Anterior cingulate cortex (tissue), 58 donors: ENCODE measurements at regions not wholly inside any gene's neighbourhood (a gene's known extent, or its start where the extent isn't known, plus 50 kb on each side); places are given as distances from the start of the nearest gene placed in this dataset.
"Not testable (repeated sequence)": the region's sequence is repeated elsewhere in the genome, so short reads cannot be mapped to it uniquely, and the experiment has no call there.

ENCODE experiments used
- DNase-seq, 58 donors: peaks; one replicate each; lab custom pipeline; 2025; lab: John Stamatoyannopoulos, UW

DNA sequence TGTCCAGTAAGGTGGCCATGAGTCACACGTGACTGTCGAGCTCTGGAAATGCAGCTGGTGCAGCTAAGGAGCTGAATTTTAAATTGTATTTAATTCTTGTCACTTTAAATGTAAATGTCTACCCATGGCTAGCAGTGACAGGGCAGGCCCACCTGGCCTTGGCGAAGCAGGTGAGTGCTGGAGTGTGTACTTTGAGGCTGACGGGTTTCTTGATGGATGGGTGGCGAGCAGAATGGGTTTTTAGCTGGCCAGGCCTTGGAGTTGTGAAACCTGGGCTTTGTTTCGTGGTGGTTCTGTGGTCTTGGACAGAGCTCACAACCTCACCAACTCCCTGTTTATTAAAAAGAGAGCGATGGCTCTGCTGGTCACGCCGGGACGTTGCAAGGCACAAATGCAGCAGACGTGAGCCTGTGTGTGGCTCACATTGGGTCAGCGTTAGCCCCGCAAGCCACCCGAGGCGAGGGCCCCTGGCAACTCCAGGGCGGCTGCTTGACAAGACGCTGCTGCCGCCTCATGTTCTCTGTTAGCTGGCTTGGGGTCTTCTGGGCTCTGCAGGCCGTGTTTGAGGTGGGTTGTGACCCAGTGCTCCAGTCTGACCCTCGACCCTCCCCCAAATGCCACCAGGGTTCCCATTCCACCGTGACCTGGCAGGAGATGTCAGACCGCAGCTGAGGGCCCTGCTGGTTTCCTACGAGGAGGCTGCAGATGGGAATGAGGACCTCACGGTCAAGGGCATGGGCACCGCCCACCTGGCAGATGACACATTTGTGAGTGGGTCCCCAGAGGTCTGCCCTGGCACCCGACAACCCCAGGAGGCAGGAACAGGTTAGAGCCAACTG lies 184.1 kb upstream of the ZNF469 start:
- not testable (repeated sequence) for DNase-seq

DNA sequence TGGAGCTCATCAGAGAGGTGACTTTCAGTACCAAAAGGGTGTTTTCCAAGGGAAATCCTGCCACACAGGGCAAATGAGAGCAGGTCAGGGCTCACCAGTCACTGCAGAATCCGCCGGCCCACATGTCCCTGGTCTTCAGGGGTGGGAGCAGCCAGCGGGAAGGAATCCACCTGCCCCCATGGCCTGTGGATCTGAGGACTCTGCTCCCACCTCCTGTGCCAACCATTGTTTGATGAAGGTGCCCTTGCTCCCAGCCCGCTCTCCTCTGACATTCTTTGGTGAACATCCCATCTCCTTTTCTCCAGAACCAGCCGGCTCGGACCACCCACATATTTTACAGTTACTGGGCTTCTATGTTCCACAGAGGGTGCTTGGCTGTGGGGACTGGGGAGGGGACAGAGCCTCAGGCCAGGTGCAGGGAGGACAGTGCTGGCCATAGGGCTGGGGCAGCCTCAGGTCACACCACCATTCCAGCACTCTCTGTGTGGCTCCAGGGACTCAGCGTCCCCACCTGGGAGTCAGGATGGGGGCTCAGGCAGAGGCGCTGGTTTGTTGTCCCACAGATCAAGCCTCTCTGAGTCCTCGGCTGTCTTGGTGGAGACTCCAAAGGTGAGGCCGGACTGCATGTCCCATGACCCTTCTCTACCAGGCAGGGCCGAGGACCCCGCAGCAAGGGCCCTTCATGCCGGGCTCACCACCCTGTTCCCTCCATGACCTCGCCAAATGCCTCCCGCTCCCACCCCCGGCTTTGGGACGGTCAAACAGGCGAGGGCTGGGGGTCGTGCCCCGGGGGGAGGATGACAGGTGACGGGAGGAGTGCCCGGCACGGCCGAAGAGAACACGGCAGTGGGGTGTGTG lies 183.2 kb upstream of the ZNF469 start:
- not testable (repeated sequence) for DNase-seq

DNA sequence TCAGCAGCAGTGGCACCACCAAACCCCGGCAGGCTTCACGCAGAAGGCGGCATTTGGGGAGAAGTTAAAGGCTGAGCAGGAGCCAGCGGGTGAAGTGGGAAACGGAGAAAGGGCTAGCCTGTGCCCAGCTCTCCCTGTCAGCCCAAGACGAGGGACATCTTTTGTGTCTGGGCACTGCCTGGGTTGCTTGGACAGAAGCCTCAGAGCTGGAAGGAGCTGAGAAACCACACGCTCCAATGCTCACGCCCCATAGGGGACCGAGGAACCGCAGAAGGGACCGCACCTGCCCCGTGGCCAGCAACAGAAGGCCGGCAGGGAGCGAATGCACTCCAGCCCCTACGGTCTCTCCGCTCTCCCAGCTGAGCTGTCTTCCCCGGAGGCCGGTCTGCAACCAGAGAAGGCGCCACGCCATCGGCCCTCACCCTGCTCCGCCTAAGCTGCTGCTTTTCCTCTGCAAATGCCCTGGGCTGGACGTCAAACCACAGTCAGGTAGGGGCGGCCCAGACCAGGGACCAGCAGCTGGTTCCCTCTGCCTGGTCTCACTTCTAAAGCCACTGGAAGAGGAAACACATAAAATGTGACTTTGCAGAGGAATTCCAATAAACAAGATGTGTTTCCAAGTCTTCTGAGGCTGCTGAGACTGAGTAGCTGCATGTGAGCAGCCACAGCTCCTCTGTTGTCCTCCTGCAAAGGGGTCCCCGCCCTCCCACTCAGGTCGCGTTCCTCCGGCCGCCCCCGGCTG lies 182.4 kb upstream of the ZNF469 start:
- not testable (repeated sequence) for DNase-seq

DNA sequence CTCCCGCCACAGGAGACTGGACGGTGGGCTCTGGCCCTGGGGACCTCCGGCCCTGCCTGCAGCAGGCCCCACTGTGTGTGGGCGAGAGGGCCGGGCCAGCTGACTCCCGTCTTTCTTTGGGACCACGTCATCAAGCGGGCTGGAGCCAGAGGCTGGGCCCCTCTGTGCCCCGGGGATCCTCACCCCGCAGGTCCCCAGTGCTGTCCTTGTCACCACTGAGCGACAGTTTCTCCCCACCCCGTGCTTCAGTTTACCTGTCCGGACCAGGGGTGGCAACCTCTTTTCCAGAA lies 181.9 kb upstream of the ZNF469 start:
- no peak for DNase-seq

DNA sequence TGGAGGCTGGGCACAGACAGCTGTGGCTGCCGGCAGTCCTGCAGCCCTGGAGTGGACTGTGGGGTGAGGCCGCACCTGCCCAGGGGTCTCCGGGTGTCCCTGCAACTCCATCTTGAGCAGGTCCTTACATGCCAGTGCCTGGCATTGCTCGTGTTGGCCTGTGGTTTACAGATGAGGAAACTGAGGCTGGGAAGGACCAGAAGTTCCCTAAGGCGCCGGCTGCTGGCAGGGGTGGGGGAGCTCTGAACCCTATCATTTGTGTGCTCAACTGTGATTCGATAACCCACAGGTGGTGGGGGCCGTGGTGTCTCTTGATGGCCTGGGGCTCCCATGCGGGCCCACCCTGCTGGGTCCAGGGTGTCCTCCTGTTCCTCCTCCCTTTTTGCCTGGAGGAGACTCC lies 181.1 kb upstream of the ZNF469 start:
- not testable (repeated sequence) for DNase-seq

DNA sequence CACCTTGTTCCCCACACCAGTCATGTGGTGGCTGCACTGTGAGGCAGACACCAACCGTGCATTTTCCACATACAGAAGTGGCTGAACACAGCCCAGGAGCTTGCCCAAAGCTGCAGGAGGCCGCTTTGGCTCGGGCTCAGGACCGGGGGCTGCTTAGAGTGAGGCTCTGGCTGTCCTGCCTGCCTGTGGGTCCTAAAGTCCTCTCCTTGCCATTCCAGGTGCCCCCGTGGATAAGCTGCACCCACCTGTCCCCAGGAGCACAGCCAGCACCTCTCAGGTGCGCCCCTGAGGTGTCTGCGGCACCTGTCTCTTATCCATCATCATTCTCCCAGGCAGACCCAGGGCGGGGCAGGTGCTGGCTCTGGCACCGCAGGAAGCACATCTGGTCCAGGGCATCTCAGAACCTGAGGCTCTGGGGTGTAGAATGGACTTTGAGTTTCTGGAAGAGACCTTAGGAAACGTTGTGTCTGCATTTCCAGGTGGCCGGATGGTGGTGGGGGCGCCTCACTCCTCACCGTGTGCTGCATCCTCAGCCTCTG lies 180.5 kb upstream of the ZNF469 start:
- no peak for DNase-seq

DNA sequence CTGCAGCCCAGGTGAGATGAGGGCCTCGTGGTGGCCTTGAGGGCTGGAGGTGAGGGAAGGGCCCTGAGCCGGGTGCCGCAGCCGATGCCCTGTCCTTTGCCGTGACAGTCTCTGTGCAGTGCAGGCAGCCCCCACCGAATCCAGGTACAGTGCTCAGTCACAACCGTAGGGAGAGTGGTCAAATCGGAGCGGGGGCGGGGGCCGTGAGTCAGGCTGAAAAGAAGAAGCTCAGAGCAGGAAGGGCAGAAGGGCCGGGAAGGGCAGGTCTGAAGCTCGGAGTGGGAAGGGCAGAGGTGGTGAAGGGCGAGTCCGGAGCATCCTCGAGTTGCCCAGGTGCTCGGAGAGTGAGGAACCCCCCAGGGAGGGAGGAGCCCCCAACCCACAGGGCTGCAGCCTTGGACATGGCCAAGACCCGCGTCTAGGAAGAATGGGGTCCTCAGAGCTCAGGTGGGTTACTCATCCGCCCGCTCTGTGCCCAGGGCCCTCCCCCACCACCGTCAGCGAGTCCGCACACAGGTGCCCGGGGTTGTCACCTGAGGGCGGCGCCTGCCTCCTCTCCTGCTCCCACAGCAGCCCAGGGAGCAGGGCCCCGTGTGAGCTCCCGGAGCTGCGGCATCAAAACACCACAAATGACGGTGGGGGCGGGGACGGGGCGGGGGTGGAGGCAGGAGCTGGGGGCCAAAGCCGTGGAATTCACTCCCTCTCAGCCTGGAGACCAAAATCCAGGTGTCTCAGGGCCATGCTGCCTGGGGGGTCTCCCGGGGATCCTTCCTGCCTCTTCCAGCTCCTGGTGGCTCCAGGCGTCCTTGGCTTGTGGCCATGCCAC lies 179.7 kb upstream of the ZNF469 start:
- DNase-seq: not testable (repeated sequence)

DNA sequence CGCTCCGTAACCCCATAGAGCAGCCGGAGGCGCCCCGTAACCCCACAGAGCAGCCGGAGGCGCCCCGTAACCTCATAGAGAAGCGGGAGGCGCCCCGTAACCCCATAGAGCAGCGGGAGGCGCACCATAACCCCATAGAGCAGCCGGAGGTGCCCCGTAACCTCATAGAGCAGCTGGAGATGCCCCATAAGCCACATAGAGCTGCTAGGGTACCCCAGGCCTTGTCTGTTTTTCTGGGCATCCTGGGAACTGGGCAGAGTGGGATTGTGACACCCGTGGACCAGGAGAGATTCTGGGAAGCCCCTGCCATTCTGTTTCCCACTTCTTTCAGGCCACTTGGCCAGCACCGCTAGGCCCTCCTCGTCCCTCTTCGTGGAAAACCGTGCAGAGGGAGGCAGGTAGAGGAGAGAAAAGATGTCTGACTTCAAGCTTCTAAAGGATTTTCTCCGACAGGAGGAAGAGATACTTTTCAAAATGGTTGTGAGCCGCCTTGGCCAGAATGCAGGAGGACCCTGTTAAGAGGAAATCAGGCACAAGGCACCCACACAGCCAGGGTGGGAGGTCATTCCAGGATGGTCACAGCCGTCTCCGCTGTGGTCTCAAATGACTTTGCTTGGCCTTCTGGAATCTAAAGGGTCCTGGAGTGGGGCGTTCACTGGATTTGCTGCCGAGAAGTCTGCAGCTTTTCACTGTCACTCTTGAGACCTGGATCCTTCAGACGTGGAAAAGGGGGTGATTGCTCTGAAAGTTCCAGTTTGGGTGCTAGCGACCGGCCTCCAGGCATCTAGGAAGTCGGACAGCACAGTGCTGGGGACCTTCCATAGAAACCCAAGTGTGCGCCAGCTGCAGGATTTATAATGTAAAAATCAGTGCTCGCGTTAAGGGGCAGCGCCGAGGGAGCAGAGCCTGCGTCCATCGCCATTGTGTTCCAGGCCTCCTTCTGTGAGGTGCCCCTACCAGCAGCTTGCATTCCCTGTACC lies 178.3 kb upstream of the ZNF469 start:
- DNase-seq: not testable (repeated sequence)

DNA sequence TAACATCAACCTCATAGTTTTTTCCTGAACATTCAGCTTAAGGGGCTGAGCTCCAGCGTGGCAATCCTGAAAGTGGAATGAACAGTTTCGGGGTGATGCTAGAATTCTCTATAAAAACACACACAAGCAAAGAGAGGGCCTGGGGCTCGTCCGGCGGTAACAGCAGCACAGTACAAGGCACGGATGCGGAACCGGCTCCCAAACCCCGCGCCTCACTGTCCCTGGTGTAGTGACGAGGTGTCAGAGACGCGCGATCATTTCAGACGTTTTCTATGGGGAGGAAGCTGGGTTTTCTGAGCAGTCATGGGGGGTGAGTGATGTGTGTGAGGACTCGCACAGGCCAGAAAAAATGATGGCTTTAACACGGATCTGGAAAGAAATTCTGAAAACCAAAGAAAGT lies 177.3 kb upstream of the ZNF469 start:
- not testable (repeated sequence) for DNase-seq

DNA sequence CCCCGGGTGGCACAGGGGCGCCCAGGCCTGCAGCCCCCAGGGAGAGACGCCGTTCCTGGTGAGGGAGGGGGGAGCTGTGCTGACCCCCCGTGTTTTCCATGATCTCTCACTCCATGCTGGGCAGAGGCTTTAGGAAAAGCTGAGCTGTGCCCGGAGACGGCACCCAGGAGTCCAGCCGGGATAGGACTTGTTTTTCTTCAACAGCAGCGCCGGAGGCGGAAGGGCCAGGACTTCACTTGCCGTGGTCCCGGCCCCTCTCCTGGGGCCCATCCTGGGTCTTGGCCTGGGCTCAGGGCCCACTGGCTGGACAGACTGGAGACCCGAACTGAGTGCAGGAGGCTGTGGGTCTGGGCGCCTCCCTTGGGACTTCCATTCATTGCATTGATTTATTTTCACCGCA lies 176.8 kb upstream of the ZNF469 start:
- DNase-seq: not testable (repeated sequence)

DNA sequence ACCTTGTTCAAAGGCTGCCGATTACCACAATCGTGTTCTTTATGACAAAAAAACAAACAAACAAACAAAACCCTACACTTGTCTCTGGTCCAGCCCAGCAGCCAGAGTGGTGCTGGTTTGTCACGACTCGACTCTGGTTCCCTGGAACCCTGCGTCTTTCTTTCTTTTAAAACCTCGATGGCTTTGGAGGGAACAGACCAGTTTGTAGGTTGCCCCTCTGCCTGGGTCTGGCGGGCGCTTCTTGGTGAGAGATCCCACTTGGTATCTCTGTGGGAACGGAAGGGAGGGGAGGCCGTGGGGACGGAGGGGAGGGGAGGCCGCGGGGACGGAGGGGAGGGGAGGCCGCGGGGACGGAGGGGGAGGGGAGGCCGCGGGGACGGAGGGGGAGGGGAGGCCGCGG lies 176.2 kb upstream of the ZNF469 start:
- not testable (repeated sequence) for DNase-seq

DNA sequence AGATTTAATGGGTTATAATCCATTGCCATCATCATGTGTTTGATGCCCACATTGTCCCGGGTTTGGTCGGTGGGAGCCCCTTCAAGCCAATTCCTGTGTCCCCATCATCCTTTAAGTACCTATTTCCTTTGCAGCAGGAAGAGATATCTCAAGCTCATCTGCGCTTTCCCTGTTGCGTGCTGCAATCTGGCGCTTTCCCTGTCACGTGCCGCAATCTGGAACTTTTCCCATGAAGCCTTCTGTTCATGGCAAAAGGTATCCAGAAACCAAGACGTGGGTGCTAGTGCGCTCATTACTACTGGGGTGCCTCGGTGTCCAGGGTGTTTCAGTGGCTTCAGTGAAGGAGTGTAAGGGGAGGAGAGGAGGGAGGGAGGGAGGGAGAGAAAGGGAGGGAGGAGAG lies 174.6 kb upstream of the ZNF469 start:
- DNase-seq: peak in 4 of 58 donors; percentile 1 to 8 (median 3)

DNA sequence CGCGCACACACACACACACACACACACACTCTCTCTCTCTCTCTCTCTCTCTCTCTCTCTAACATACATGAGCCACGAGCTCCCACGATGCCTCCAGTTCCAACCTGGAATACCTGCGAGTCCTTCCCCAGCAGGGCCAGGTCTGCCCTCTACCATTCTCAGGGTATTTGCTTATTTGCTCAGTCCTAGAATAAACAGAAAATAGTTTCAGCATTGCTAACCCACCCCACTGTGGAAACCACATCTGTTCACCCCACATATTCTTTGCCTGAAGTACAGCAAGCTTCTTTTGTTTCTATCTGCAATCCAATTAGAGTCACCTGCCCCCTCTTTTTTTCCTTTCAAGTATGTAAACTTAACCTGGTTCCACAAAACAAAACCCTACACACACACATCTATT lies 174.0 kb upstream of the ZNF469 start:
- not testable (repeated sequence) for DNase-seq

DNA sequence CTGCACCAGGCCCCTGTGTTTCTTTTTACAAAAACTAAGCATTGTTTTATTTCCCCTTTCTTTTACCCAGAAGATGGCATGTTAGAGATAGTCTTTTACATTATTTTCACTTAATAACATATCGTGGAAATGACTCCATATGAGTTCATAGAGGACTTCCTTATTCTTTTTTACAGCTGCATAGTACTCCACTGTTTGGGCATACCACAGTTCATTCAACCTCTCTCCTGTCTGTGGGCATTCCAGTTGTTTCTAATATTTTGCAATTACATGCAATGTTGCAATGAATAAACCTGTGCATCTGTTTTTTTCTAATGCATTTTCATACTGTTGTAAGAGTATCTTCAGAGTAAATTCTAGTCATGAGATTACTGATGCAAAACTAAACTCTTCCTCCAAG lies 173.2 kb upstream of the ZNF469 start:
- DNase-seq: not testable (repeated sequence)

DNA sequence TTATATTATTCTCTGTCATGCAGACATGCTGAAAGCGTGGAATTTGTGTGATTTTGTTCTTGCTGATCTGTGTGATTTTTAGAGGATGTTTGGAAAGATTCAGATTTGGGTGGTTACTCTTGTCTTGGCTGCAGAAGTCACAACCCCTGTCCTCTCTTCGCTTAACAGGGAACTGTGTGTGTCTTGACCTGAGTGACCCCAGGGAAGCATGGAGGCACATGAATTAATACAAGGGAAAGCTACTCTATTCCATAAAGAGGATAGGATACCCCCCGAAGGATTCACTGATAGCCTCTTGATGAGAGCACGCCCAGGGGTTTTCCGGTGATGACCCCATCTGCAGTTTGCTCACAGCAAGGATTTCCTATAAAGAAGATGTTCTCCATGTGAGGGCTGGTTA lies 168.8 kb upstream of the ZNF469 start:
- not testable (repeated sequence) for DNase-seq

DNA sequence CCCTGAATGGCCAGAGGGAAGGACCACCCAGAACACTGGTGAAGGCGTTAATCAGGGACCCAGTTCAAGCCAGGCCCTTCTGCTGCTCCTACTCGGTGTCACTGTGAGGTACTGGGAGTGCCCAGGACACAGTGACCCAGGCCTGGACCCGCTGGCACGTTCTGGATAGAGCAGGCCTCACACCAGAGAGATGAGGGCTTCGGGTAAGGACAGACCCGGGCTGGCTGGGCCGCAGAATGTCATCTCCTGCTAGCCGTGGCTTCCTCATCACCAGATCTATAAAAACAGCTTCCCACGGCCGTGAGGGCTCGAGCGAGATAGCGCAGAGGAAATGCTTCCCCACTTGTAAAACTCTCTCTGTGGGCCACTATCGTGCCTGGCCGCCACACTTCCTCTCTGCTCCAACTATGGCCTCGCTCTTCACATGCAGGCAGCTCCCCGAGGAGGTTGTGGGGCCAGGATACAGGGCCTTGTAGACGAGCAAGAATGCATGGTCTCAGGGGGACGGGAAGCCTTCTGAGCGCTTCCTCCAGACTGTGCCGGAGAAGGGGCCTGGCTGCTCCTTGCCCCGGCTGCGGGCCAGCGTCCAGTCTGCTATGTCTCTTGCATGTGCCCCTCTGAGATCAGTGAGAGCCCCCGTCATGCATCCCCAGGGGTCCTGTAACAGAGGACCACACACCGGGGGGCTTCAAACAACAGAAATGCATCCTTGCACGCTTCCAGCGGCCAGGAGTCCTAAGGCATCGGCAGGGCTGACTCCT lies 161.6 kb upstream of the ZNF469 start:
- DNase-seq: not testable (repeated sequence)

DNA sequence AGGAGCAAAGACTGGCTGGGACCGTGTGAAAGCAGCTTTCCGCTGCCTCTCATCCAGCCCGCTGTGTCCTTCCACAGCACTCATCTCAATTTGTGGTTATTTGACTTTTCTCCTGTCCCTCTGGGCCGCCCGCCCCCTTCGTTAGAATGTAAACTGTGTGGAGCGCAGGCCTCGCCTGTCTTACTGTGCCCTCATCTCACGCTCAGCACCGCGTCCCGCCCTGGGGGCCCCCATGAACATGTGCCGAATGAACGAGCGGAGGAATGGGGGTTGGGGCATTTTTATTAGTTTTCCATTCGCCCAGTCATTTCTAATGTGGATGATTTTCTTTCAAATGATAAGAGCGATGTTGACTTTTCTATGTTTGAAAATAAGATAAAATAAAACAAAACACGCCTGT lies 159.1 kb upstream of the ZNF469 start:
- DNase-seq: not testable (repeated sequence)
